IMR-90 (cell line): ENCODE measurements at regions not wholly inside any gene's neighbourhood (a gene's known extent, or its start where the extent isn't known, plus 50 kb on each side); places are given as distances from the start of the nearest gene placed in this dataset.

Experiments used
- BHLHE40 ChIP-seq: fragments of 150-350 bp; IDR thresholded peaks from 2 replicates; pipeline ENCODE4 v1.6.1; 2016; ENCODE audit warnings: mild to moderate bottlenecking, low read depth, low read length
- CEBPB ChIP-seq: IDR thresholded peaks from 2 replicates; pipeline ENCODE4 v1.6.1; 2012; ENCODE audit warnings: low read depth, low read length, improper control_type of control experiment
- CTCF ChIP-seq: conservative IDR thresholded peaks from 2 replicates; pipeline ENCODE4 v1.5.1; 2012; ENCODE audit warnings: mild to moderate bottlenecking, low read depth, low read length, improper control_type of control experiment
- ELK1 ChIP-seq: fragments of 150-350 bp; IDR thresholded peaks from 2 replicates; pipeline ENCODE4 v1.6.1; 2016; ENCODE audit warnings: low read depth, mild to moderate bottlenecking, low read length, moderate library complexity, borderline replicate concordance
- FOS ChIP-seq: fragments of 150-350 bp; IDR thresholded peaks from 2 replicates; pipeline ENCODE4 v1.6.1; 2016; ENCODE audit warnings: low read depth, low read length
- MAFK ChIP-seq: IDR thresholded peaks from 2 replicates; pipeline ENCODE4 v1.6.1; 2012; ENCODE audit warnings: low read depth, low read length, improper control_type of control experiment
- POLR2A ChIP-seq: IDR thresholded peaks from 2 replicates; pipeline ENCODE4 v1.6.1; 2012; ENCODE audit warnings: mild to moderate bottlenecking, low read depth, low read length
- RAD21 ChIP-seq: IDR thresholded peaks from 2 replicates; pipeline ENCODE4 v1.6.1; 2012; ENCODE audit warnings: low read length, improper control_type of control experiment
- RCOR1 ChIP-seq: IDR thresholded peaks from 2 replicates; pipeline ENCODE4 v1.6.1; 2012; ENCODE audit warnings: mild to moderate bottlenecking, low read length, improper control_type of control experiment; ENCODE audit not compliant: insufficient replicate concordance
- SMC3 ChIP-seq: fragments of 150-350 bp; IDR thresholded peaks from 2 replicates; pipeline ENCODE4 v1.6.1; 2016; ENCODE audit warnings: low read depth, mild to moderate bottlenecking, antibody characterized with exemption, low read length, moderate library complexity
- USF2 ChIP-seq: fragments of 150-350 bp; IDR thresholded peaks from 2 replicates; pipeline ENCODE4 v1.6.1; 2017; ENCODE audit warnings: mild to moderate bottlenecking, antibody characterized with exemption, low read length, low read depth

GRCh38 chr11:87603887-87604286, 566.2 kb downstream of the TMEM135 start:
- TF ChIP-seq BHLHE40 (no peak), CTCF (no peak), RCOR1 (no peak), POLR2A (no peak), SMC3 (no peak), CEBPB (no peak), USF2 (no peak), MAFK (no peak), RAD21 (no peak), FOS (no peak), ELK1 (no peak)
